CD4-positive, alpha-beta T cell treated with Interleukin-15 for 4 hours (primary cell): ENCODE measurements at regions not wholly inside any gene's neighbourhood (a gene's known extent, or its start where the extent isn't known, plus 50 kb on each side); places are given as distances from the start of the nearest gene placed in this dataset.
"Not testable (repeated sequence)": the region's sequence is repeated elsewhere in the genome, so short reads cannot be mapped to it uniquely, and the experiment has no call there.

Source experiments
- DNase-seq: peaks from one replicate; pipeline ENCODE4 v3.0.0-alpha.2; 2020; ENCODE audit warnings: low spot score

DNA sequence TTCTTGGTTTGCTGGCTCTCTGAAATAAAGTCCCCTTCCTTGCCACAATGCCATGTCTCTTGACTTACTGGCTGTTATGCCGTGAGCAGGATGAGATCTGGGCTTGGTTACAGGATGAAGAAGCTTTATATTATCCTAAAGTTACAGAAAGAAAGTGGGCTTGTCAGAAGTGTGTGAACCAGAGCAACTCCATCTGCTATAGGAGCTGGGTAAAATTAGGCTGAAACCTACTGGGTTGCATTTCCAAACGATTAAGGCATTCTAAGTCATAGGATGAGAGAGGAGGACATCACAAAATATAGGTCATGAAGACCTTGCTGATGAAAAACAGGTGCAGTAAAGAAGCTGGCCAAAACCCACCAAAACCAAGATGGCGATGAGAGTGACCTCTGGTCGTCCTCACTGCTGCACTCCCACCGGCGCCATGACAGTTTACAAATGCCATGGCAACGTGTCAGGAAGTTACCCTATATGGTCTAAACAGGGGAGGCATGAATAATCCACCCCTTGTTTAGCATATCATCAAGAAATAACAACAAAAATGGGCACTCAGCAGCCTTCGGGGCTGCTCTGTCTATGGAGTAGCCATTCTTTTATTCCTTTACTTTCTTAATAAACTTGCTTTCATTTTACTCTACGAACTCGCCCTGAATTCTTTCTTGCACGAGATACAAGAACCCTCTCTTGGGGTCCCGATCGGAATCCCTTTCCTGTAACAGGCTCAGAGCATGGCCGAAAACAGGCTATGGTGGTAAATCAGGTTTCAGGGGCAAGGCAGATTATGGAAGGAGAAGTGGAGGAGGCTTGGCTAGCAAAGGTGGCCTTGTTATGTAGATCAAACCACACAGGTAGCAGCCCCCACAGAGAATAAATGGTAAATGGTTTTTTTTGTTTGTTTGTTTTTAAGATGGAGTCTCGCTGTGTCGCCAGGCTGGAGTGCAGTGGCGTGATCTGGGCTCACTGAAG lies 81.3 kb upstream of the C16orf82 start:
- no peak for DNase-seq

DNA sequence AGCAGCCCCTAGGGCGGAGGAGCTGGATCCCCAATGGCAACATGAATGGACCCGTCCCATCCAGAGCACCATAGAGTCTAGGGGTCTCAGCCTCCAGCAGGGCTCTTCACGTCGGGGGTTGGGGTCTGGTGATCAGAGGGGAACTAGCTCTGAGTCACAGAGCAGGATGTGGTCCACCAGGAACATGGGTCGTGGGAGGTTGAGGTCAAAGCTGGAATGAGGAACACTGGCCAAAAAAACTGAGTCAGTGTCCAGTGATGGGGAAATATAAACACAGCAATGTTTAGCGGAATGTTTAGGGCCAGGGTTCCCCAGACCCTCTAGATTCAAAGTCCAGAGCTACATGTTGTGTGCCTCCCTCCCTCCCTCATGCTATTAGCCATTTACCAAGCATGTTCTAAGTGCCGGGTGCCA lies 79.1 kb upstream of the C16orf82 start:
- no peak for DNase-seq

DNA sequence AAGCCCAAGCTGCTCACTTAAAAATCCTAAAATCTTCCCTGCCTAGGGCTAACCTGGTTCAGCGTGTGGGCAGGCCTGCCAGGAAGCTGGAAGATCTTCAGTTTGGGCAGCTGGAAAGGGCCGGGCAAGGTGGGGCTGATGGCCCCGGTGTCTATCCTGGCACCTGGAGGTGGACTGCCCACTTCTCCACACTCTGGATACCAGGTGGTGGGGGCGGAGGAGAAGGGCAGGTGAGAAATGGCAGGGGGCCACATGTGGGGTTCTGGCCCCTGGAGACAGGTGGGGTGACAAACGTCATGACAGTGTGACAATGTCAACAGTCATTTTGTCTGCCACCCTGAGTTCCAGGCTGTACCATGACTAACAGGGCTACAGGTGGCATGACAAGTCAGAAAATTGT lies 78.5 kb upstream of the C16orf82 start:
- no peak for DNase-seq

DNA sequence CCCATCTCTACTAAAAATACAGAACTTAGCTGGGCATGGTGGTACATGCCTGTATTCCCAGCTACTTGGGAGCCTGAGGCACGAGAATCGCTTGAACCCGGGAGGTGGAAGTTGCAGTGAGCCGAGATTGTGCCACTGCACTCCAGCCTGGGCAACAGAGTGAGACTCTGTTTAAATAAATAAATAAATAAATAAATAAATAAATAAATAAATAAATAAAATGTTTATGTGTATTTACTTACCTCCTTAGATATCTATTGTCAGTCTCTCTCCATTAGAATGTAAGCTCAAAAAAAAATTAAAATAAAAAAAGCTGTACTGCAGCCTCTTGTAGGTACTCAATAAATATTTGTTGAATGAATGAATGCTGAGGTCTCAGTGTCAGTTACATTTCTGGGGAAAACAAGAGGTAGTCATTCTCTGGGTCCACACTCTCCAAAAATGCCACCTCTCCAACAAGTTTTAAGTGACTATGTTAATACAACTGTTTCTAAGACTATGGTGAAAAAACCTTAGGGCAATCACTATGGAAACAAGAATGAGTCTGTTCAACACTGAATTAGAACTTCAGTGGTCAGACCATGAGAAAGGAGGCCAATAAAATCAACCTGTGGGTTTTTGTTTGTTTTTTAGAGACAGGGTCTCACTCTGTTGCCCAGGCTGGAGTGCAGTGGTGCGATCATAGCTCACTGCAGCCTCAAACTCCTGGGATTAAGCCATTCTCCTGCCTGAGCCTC lies 76.2 kb upstream of the C16orf82 start:
- DNase-seq = not testable (repeated sequence)

DNA sequence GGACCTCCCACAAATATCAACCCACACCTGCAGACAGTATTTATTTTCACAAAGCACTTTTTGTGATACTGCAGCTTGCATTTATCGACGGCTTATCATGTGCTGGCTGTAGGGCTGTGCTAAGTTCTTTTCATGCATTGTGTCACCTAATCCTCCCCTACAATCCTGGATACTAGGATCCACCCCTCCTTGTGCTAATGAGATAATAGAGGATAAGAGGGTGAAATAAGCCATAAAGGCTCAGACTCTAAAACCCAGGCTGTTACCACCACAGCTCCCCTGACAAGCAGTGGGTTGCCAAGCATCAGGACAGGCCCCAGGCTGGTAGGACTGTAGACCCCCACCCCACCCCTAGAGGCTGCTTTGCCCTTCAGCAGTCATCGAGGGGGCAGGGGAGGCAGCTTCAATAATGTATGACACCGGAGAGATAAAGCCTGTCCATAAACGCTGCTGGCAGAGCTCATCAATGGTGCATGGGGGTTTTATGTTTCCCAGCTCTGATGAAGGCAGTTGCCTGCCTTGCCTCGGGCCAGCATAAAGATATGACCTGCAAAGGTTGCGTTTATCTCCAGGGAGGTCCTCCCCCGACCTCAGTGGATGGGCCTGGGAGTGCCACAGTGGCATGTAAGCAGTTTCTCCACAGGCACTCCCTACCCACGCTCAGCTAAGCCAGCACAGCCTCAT lies 73.9 kb upstream of the C16orf82 start:
- DNase-seq = no peak

DNA sequence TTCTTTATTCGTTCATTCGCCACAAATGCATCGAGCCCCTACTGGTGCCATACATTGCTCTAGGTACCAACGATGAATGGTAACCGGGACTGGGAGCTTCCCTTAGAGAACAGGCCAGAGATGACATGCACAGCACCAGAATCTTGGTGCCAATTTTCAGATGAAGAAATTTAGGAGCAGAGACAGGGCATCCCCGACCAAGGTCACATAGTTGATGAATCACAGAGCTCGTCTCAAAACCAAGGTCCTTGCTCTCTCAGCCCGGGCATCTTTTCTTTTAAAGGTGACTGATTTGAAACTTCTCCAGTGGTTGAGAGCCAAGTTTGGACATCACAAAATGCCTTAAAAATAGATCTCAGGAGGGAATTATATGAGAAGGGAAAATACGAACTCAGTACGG lies 73.2 kb upstream of the C16orf82 start:
- no peak for DNase-seq

DNA sequence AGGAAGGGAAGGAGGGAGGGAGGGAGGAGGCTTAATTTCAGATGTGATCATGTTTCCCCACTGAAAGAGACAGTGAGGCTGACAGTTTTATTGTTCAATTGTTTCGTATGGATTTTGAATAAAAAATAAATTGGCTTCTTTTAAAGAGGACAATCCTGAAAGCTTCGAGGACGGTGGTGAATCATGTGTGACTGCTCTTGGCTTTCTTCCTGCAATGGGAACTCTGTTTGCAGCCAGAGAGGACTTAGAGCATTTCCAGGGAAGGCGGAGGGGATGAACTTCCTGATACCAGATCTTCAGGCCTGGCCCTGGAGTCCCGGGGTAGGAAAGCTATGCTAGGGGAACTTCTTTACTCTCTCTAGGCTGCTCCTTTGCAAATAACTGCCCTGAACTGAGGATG lies 72.8 kb upstream of the C16orf82 start:
- DNase-seq = no peak

DNA sequence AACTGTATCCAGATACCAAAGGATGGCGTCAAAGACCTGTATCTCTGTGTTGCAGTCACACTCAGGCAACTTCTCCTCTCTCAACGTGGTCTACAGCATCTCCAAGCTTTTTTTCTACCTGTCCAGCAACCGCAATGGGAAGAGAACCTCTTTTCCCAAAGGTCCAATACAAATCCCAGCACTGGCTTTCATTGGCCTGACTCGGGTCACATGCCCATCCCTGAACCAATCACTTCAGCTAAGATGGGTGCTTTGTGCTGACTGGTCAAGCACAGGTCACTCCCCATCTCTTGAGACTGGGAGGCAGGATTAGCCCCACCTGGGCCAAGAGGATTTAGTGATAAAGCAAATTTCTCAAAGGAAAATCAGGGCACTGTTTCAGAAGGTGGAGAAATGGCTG lies 71.2 kb upstream of the C16orf82 start:
- no peak for DNase-seq

DNA sequence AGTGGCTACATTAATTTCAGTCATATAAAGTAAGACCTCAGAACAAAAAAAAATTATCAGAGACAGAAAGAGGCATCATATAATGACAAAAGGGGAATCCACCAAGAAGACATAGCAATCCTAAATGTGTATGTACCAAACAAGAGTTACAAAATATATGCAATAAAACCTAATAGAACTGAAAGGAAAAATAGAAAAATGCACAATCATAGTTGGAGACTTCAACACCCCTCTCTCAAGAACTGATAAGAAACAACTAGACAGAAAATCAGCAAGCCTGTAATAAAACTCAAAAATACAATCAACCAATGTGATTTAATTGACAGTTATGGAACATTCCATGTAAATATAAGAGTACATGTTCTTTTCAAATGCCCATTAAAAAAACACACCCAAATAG lies 61.3 kb upstream of the C16orf82 start:
- no peak for DNase-seq
